ENCODE measurements at regions not wholly inside any gene's neighbourhood (a gene's known extent, or its start where the extent isn't known, plus 50 kb on each side); places are given as distances from the start of the nearest gene placed in this dataset.

DNA sequence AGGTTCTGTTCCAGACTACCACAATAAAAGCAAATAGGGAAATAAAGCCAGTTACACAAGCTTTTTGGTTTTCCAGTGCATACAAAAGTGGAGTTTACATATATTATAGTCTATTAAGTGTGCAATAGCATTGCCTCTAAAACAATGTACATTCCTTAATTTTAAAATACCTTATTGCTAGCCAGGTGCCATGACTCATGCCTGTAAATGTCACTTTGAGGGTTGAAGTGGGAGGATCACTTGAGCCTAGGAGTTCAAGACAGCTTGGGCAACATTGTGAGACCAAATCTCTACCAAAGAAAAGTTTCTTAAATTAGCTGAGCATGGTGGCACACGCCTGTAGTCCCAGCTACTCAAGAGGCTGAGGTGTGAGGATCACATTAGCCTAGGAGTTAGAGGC lies 52.9 kb upstream of the IMP4 start:
- no peak for ATAC-seq (ENCODE audit: poor library complexity)
- no peak for DNase-seq
- Histone ChIP-seq H3K27me3 (ENCODE audit: control insufficient read depth in 1 of 2, insufficient read depth in 2 of 2, low read length in 2 of 2) (no peaks in the 10 kb centered on the region), H3K9me3 (ENCODE audit: control insufficient read depth in 1 of 2, insufficient read depth in 1 of 2, low read length in 2 of 2) (no peaks in the 10 kb centered on the region), H3K36me3 (ENCODE audit: insufficient read depth, low read length) (no peaks in the 10 kb centered on the region), H3K4me1 (ENCODE audit: insufficient read depth, low read length) (no peaks in the 10 kb centered on the region), H3K27ac (ENCODE audit: low read depth in 1 of 2, low read length in 2 of 2) (no peak overlapping the region), H3K4me3 (ENCODE audit: low read length) (no peak overlapping the region)
- CTCF ChIA-PET, result no interaction called here
- TF ChIP-seq, protein P1, sequence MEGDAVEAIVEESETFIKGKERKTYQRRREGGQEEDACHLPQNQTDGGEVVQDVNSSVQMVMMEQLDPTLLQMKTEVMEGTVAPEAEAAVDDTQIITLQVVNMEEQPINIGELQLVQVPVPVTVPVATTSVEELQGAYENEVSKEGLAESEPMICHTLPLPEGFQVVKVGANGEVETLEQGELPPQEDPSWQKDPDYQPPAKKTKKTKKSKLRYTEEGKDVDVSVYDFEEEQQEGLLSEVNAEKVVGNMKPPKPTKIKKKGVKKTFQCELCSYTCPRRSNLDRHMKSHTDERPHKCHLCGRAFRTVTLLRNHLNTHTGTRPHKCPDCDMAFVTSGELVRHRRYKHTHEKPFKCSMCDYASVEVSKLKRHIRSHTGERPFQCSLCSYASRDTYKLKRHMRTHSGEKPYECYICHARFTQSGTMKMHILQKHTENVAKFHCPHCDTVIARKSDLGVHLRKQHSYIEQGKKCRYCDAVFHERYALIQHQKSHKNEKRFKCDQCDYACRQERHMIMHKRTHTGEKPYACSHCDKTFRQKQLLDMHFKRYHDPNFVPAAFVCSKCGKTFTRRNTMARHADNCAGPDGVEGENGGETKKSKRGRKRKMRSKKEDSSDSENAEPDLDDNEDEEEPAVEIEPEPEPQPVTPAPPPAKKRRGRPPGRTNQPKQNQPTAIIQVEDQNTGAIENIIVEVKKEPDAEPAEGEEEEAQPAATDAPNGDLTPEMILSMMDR (IDR thresholded peaks at IDR 0.05), result no peak
- H3K4me1 Mint-ChIP-seq (ENCODE audit: low read depth), result no peaks in the 10 kb centered on the region
- POLR2A ChIA-PET, result no interaction called here
- no peaks in the 10 kb centered on the region for H3K9me3 Mint-ChIP-seq
- no peak overlapping the region for H3K27ac Mint-ChIP-seq
- no peak overlapping the region for H3K4me3 Mint-ChIP-seq
- no peaks in the 10 kb centered on the region for H3K36me3 Mint-ChIP-seq (ENCODE audit: low read depth)
- intact Hi-C loops (cut with DNase I, micrococcal nuclease), result no loop called here
- peaks cover 23% of the 10 kb centered on the region for H3K27me3 Mint-ChIP-seq

DNA sequence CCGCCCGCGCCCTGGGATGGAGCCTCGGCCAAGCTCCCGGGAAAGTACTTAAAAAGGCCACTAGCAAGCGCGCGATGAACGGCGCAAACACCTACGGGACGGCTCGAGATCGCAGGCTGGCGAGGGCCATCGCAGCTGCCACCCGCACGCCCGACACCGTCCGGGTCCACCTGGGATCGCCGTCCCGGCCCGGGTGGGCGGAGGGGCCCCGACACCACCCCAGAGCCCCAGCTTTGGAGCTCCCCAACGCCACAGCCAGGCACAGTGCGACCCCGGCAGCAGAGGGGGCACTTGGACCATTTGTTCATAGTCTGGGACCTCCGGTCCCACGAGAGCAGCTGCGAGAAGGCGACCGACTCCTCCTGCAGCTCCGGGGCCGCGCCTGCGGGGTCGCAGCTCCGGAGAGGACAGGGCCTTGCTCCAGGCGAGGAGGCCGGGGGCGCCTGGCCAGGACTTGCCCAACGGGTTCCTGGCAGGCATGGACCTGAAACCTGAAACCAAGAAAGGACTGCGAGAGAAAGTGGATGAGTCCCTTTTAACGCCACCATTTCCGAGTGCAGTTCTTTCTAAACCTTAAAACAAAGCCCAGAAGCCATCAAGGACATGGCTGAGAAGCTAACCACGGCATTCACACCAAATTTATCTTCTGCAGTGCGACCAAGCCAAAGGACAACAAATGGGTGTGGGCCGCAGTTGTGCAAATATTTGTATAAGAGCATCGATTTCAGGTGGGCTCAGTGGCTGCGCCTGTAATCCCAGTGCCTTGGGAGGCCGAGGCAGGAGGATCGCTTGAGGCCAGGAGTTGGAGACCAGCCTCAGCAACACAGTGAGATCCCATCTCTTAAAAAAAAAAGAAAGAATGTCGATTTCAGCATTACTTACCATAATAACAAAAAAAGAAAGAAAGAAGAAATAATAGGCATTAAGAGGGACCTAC lies 54.0 kb upstream of the IMP4 start:
- Histone ChIP-seq H3K4me3 (ENCODE audit: low read length) (no peak overlapping the region), H3K27me3 (ENCODE audit: control insufficient read depth in 1 of 2, insufficient read depth in 2 of 2, low read length in 2 of 2) (no peaks in the 10 kb centered on the region), H3K27ac (ENCODE audit: low read depth in 1 of 2, low read length in 2 of 2) (no peak overlapping the region), H3K36me3 (ENCODE audit: insufficient read depth, low read length) (no peaks in the 10 kb centered on the region), H3K4me1 (ENCODE audit: insufficient read depth, low read length) (no peaks in the 10 kb centered on the region), H3K9me3 (ENCODE audit: control insufficient read depth in 1 of 2, insufficient read depth in 1 of 2, low read length in 2 of 2) (no peaks in the 10 kb centered on the region)
- DNase-seq (no peak), ATAC-seq (ENCODE audit: poor library complexity) (no peak)
- Mint-ChIP-seq H3K4me1 (ENCODE audit: low read depth) (no peaks in the 10 kb centered on the region), H3K36me3 (ENCODE audit: low read depth) (no peaks in the 10 kb centered on the region), H3K9me3 (no peaks in the 10 kb centered on the region), H3K4me3 (no peak overlapping the region), H3K27me3 (peaks cover 13% of the 10 kb centered on the region), H3K27ac (no peak overlapping the region)
- intact Hi-C loops (cut with DNase I, micrococcal nuclease), result no loop called here
- TF ChIP-seq, protein P1 (IDR thresholded peaks at IDR 0.05), result no peak
- CTCF ChIA-PET, result no interaction called here
- POLR2A ChIA-PET, result no interaction called here

DNA sequence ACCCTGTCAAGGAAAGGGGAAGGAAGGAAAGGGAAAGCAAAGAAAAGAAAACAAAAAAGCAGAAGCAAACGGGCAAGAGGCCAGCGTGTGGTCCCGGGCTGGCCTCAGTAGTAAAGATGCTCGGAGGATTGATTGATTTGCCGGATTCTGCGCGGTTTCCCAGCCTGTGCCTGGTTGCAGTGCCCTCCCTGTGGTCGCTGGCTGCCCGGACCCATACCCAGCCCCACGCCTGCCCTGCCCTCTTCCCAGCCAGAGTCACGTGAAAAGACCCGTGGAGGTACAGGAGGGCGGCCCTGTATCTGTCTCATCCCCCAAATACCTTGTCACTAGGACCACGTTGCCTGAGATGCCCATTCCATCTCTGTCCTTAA lies 55.1 kb upstream of the IMP4 start:
- DNase-seq (no peak), ATAC-seq (ENCODE audit: poor library complexity) (no peak)
- ChIA-PET POLR2A (no interaction called here), CTCF (no interaction called here)
- no peaks in the 10 kb centered on the region for H3K36me3 ChIP-seq (ENCODE audit: insufficient read depth, low read length)
- Mint-ChIP-seq H3K4me1 (ENCODE audit: low read depth) (no peaks in the 10 kb centered on the region), H3K27me3 (peaks cover 3% of the 10 kb centered on the region), H3K4me3 (no peak overlapping the region), H3K9me3 (no peaks in the 10 kb centered on the region), H3K27ac (no peak overlapping the region), H3K36me3 (ENCODE audit: low read depth) (no peaks in the 10 kb centered on the region)
- TF ChIP-seq, protein P1 (IDR thresholded peaks at IDR 0.05), result no peak
- H3K27me3 ChIP-seq (ENCODE audit: control insufficient read depth in 1 of 2, insufficient read depth in 2 of 2, low read length in 2 of 2), result no peaks in the 10 kb centered on the region
- intact Hi-C loops (cut with DNase I, micrococcal nuclease), result no loop called here
- H3K9me3 ChIP-seq (ENCODE audit: control insufficient read depth in 1 of 2, insufficient read depth in 1 of 2, low read length in 2 of 2), result no peaks in the 10 kb centered on the region
- no peaks in the 10 kb centered on the region for H3K4me1 ChIP-seq (ENCODE audit: insufficient read depth, low read length)
- no peak overlapping the region for H3K27ac ChIP-seq (ENCODE audit: low read depth in 1 of 2, low read length in 2 of 2)
- no peak overlapping the region for H3K4me3 ChIP-seq (ENCODE audit: low read length)

Measured in CD4-positive, alpha-beta T cell (primary cell).